ENCODE measurements at regions not wholly inside any gene's neighbourhood (a gene's known extent, or its start where the extent isn't known, plus 50 kb on each side); places are given as distances from the start of the nearest gene placed in this dataset.

DNA sequence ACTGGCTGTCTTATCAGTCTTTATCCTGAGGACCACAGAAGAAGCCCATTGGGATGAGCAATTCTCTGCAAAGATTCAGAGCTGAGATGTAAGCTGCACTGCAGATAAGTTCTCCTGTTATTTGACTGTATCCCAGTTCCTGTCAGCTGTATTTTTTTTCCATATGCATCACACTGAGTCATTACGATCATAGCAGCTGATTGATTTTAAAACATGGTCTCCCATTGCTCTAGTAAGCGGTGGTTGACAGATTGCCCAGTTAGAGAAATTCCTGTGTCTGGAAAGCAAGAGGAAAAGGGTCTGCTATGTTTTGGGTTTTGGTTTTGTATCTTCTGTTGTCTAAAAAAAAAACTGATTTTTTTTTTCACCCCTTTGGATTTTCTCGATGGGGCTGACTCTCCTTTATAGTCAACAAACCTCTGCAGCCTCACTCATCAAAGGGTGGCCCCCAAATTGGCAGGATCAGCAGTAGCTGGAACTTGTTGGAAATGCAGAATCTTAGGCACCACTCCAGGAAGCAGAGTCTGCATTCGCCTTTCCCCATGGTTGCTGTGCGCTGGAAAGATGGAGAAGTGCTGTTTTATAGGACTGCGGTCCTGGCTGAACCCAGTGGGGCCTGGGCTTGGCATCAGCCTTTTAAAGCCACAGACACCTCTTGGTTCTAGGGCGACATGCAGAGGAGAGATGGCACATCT, 220.1 kb upstream of the MPHOSPH6 start:
- no peak overlapping the region for H3K4me3 ChIP-seq
- H3K4me1 ChIP-seq, result no peaks in the 10 kb centered on the region
- no peaks in the 10 kb centered on the region for H3K36me3 ChIP-seq
- 76 to 91% (median 83%) methylated on average over 7 of the region's 7 CpGs for whole genome bisulfite sequencing, 5 donors
- no peak for TF ChIP-seq POLR2AphosphoS5 (IDR thresholded peaks at IDR 0.05)
- TF ChIP-seq POLR2A (IDR thresholded peaks at IDR 0.05), result no peak
- TF ChIP-seq, protein P1, sequence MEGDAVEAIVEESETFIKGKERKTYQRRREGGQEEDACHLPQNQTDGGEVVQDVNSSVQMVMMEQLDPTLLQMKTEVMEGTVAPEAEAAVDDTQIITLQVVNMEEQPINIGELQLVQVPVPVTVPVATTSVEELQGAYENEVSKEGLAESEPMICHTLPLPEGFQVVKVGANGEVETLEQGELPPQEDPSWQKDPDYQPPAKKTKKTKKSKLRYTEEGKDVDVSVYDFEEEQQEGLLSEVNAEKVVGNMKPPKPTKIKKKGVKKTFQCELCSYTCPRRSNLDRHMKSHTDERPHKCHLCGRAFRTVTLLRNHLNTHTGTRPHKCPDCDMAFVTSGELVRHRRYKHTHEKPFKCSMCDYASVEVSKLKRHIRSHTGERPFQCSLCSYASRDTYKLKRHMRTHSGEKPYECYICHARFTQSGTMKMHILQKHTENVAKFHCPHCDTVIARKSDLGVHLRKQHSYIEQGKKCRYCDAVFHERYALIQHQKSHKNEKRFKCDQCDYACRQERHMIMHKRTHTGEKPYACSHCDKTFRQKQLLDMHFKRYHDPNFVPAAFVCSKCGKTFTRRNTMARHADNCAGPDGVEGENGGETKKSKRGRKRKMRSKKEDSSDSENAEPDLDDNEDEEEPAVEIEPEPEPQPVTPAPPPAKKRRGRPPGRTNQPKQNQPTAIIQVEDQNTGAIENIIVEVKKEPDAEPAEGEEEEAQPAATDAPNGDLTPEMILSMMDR (IDR thresholded peaks at IDR 0.05 in 8 of 11, conservative IDR thresholded peaks at IDR 0.05 in 3 of 11), result no peak
- intact Hi-C loops (cut with DNase I; ENCODE audit: low total_unique reads), result no loop called here
- H3K27ac ChIP-seq, result no peak overlapping the region
- H3K27me3 ChIP-seq (replicated peaks in 1 of 7), result peaks cover 0 to 8% (median 0%) of the 10 kb centered on the region in 7 donors
- DNase-seq, result no peak
- no peaks in the 10 kb centered on the region for H3K9me3 ChIP-seq

DNA sequence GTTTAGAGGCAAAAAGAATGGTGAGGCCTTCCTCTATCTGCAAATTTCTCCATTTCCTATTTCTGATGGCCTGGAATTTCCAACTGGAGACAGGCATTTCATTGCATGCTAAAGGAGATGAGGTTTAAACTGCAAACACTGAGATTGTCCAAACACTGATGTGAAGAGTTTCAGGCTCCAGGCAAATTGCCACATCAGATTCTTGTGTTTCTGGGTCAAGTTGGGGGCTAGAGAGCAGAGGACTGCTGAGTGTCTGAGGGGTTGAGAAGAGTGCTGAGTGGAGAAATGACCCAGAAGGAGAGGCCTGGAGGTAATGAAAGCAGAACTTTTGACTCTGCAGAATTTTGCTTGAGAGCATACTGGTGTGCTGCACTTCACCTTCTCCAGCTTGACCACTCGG, 216.7 kb upstream of the MPHOSPH6 start:
- Histone ChIP-seq H3K36me3 (no peaks in the 10 kb centered on the region), H3K4me1 (no peaks in the 10 kb centered on the region), H3K27ac (no peak overlapping the region), H3K4me3 (no peak overlapping the region), H3K27me3 (replicated peaks in 1 of 7) (peaks cover 0 to 13% (median 0%) of the 10 kb centered on the region in 7 donors), H3K9me3 (no peaks in the 10 kb centered on the region)
- TF ChIP-seq, protein P1 (IDR thresholded peaks at IDR 0.05 in 8 of 11, conservative IDR thresholded peaks at IDR 0.05 in 3 of 11), result no peak
- WGBS, 5 donors, result 44 to 73% (median 71%) methylated on average over 1 of the region's 1 CpG
- no peak for DNase-seq
- intact Hi-C loops (cut with DNase I; ENCODE audit: low total_unique reads), result no loop called here

DNA sequence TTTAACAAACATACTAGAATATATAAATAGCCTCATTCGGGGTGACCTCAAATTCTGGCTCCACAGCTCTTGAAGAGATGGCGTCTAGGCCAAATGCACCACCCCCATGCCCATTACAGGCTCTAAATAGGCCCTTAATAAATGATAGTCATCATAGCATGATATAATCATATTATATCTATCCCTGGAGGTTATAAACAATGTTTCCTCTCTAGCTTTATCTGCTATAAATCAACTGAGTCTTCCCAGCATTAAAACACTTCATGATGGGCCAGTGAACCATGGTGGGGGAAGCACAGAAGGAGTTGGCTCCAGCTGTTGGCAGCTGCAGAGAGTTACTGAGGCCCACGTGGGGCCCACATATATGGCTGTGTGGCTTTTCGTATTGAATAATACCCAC, 214.9 kb upstream of the MPHOSPH6 start:
- Histone ChIP-seq H3K4me1 (no peaks in the 10 kb centered on the region), H3K36me3 (no peaks in the 10 kb centered on the region), H3K9me3 (peaks cover 0 to 7% (median 0%) of the 10 kb centered on the region in 8 donors), H3K27ac (no peak overlapping the region), H3K27me3 (replicated peaks in 1 of 7) (peaks cover 0 to 14% (median 0%) of the 10 kb centered on the region in 7 donors), H3K4me3 (no peak overlapping the region)
- intact Hi-C loops (cut with DNase I; ENCODE audit: low total_unique reads), result no loop called here
- 61 to 87% (median 70%) methylated on average over 4 of the region's 4 CpGs for WGBS, 5 donors
- TF ChIP-seq POLR2AphosphoS5 (IDR thresholded peaks at IDR 0.05), result no peak
- no peak for TF ChIP-seq POLR2A (IDR thresholded peaks at IDR 0.05)
- TF ChIP-seq, protein P1 (IDR thresholded peaks at IDR 0.05 in 8 of 11, conservative IDR thresholded peaks at IDR 0.05 in 3 of 11), result no peak
- DNase-seq, result no peak

DNA sequence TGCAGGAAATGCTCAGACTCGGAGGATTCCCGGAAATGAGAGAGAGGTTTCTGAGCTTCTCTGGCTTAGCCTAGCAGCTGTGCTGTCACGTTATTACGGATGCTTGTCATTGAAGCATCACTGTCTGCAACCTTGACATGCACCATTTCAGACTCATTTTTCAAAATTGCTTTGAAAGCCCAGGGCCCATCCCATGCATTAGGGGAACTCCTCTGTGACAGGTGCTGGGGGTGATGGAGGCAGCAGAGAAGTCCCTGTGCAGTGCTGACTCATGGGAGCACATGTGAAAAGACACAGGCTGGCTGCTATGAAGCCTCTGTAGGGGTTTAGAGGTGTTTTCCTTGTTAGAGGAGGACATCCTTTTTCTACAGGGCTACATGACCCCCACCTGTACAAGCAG, 214.0 kb upstream of the MPHOSPH6 start:
- no peak for DNase-seq
- Histone ChIP-seq H3K27ac (no peak overlapping the region), H3K4me1 (no peaks in the 10 kb centered on the region), H3K9me3 (peaks cover 0 to 7% (median 0%) of the 10 kb centered on the region in 8 donors), H3K27me3 (replicated peaks in 1 of 7) (peaks cover 0 to 14% (median 0%) of the 10 kb centered on the region in 7 donors), H3K4me3 (no peak overlapping the region), H3K36me3 (no peaks in the 10 kb centered on the region)
- TF ChIP-seq, protein P1 (IDR thresholded peaks at IDR 0.05 in 8 of 11, conservative IDR thresholded peaks at IDR 0.05 in 3 of 11), result no peak
- intact Hi-C loops (cut with DNase I; ENCODE audit: low total_unique reads), result no loop called here
- WGBS, 5 donors, result 56 to 78% (median 64%) methylated on average over 4 of the region's 4 CpGs
